PC-3 (cell line): ENCODE measurements at regions not wholly inside any gene's neighbourhood (a gene's known extent, or its start where the extent isn't known, plus 50 kb on each side); places are given as distances from the start of the nearest gene placed in this dataset.

ENCODE experiments used
- ATAC-seq: fragments of 200-7000 bp; cut with Tn5 transposase; 2 replicates; pipeline ENCODE4 v1.9.1; 2020; ENCODE audit warnings: mild to moderate bottlenecking, moderate library complexity
- BruUV-seq: library from RNA; stranded (reverse); fragments of 400-500 nt; replicated peaks from 2 replicates; lab custom pipeline; 2021; lab: Mats Ljungman, UMichigan
- CTCF ChIA-PET: fragments of 300-600 bp; sonication (Branson Sonifier 250); formaldehyde crosslinking; loops from one replicate; lab custom pipeline; 2022; ENCODE audit warnings: antibody characterized with exemption; lab: Charles Lee
- POLR2A ChIA-PET: fragments of 300-600 bp; sonication (Branson Sonifier 250); formaldehyde crosslinking; loops from one replicate; lab custom pipeline; 2022; ENCODE audit warnings: antibody characterized with exemption; ENCODE audit not compliant: unreplicated experiment; lab: Charles Lee
- DNase-seq: peaks from one replicate; pipeline ENCODE4 v3.0.0-alpha.2; 2015
- H2AFZ ChIP-seq: fragments of 300-600 bp; sonication (generic); 2 replicates; pipeline ENCODE4 v1.6.0; 2016; ENCODE audit warnings: antibody characterized with exemption, low read length
- H3F3A ChIP-seq: fragments of 300-600 bp; sonication (generic); one replicate; pipeline ENCODE4 v1.6.0; 2017; ENCODE audit warnings: antibody characterized with exemption, low read length, control low read depth, mild to moderate bottlenecking; ENCODE audit not compliant: unreplicated experiment
- H3K27ac ChIP-seq: fragments of 300-600 bp; sonication (generic); 2 replicates; pipeline ENCODE4 v1.5.1; 2016; ENCODE audit warnings: mild to moderate bottlenecking, low read length
- H3K27me3 ChIP-seq: fragments of 300-600 bp; sonication (generic); 2 replicates; pipeline ENCODE4 v1.6.1; 2016; ENCODE audit warnings: low read length, mixed read lengths
- H3K36me3 ChIP-seq: fragments of 300-600 bp; sonication (generic); 2 replicates; pipeline ENCODE4 v1.6.1; 2016; ENCODE audit warnings: low read depth, mixed run types, low read length, mixed read lengths
- H3K4me1 ChIP-seq: fragments of 300-600 bp; sonication (generic); 2 replicates; pipeline ENCODE4 v1.5.1; 2016; ENCODE audit warnings: low read length; ENCODE audit not compliant: insufficient read depth
- H3K4me2 ChIP-seq: fragments of 300-600 bp; sonication (generic); 2 replicates; pipeline ENCODE4 v1.6.0; 2016; ENCODE audit warnings: low read length
- H3K4me3 ChIP-seq: fragments of 300-600 bp; sonication (generic); 2 replicates; pipeline ENCODE4 v1.5.1; 2016; ENCODE audit warnings: mild to moderate bottlenecking, low read length, mixed read lengths
- H3K79me2 ChIP-seq: fragments of 300-600 bp; sonication (generic); 2 replicates; pipeline ENCODE4 v1.6.1; 2017; ENCODE audit warnings: low read length, mixed read lengths
- H3K9ac ChIP-seq: fragments of 300-600 bp; sonication (generic); 2 replicates; pipeline ENCODE4 v1.6.0; 2016; ENCODE audit warnings: mild to moderate bottlenecking, low read length
- H3K9me2 ChIP-seq: fragments of 300-600 bp; sonication (generic); replicated peaks from 2 replicates; pipeline ENCODE4 v1.6.1; 2016; ENCODE audit warnings: mixed run types, low read length, mixed read lengths
- H3K9me3 ChIP-seq: fragments of 300-600 bp; sonication (generic); 2 replicates; pipeline ENCODE4 v1.6.1; 2016; ENCODE audit warnings: low read length, mixed read lengths
- H4K20me1 ChIP-seq: fragments of 300-600 bp; sonication (generic); 2 replicates; pipeline ENCODE4 v1.6.1; 2016; ENCODE audit warnings: low read length, mixed read lengths
- CTCF ChIP-seq: fragments of 300-600 bp; sonication (generic); conservative IDR thresholded peaks from 2 replicates; pipeline ENCODE4 v1.5.1; 2017; ENCODE audit warnings: antibody characterized with exemption, low read depth, mild to moderate bottlenecking, low read length
- EZH2 ChIP-seq: fragments of 300-600 bp; sonication (generic); IDR thresholded peaks from one replicate; pipeline ENCODE4 v1.6.1; 2017; ENCODE audit warnings: antibody characterized with exemption, mild to moderate bottlenecking, low read length; ENCODE audit not compliant: unreplicated experiment
- EZH2phosphoT487 ChIP-seq: fragments of 300-600 bp; sonication (generic); IDR thresholded peaks from 2 replicates; pipeline ENCODE4 v1.6.1; 2018; ENCODE audit warnings: mild to moderate bottlenecking, antibody characterized with exemption, low read length, borderline replicate concordance
- intact Hi-C: fragments of 100-400 bp; cut with micrococcal nuclease; formaldehyde crosslinking; loops from 2 replicates; pipeline ENCODE4 v1.9.0; 2023

- Histone ChIP-seq H3K27me3 (no peaks in the 10 kb centered on the region), H3K27ac (no peak overlapping the region), H3K9me2 (no peaks in the 10 kb centered on the region), H3K9ac (no peak overlapping the region), H3F3A (no peaks in the 10 kb centered on the region), H3K4me3 (no peak overlapping the region), H3K36me3 (no peaks in the 10 kb centered on the region), H3K4me1 (peaks cover 13% of the 10 kb centered on the region), H4K20me1 (no peaks in the 10 kb centered on the region), H2AFZ (no peak overlapping the region), H3K79me2 (no peaks in the 10 kb centered on the region), H3K9me3 (no peaks in the 10 kb centered on the region), H3K4me2 (no peak overlapping the region)
- TF ChIP-seq EZH2 (no peak), EZH2phosphoT487 (no peak), CTCF (no peak)
- no TSS peak for BruUV-seq
- ChIA-PET POLR2A (no interaction called here), CTCF (no interaction called here)
- DNase-seq (no peak), ATAC-seq (no peak)
- intact Hi-C loops, result no loop called here
Measured at GRCh38 chr15:70585707-70586034, 177.7 kb downstream of the UACA start.

GRCh38 chr15:70584838-70585706, 178.3 kb downstream of the UACA start:
- intact Hi-C loops, result no loop called here
- H3K4me1 ChIP-seq, result peaks cover 13% of the 10 kb centered on the region
- ChIA-PET CTCF (no interaction called here), POLR2A (no interaction called here)
- no peaks in the 10 kb centered on the region for H4K20me1 ChIP-seq
- no peak overlapping the region for H3K9ac ChIP-seq
- no TSS peak for BruUV-seq
- DNase-seq, result peak; percentile 78
- no peak overlapping the region for H2AFZ ChIP-seq
- TF ChIP-seq EZH2phosphoT487 (no peak), EZH2 (no peak), CTCF (peak; percentile 34; the same call in 1 of the 2 replicates)
- ATAC-seq, result peak; percentile 22; the same call in 1 of the 2 replicates
- no peak overlapping the region for H3K4me3 ChIP-seq
- no peak overlapping the region for H3K27ac ChIP-seq
- no peaks in the 10 kb centered on the region for H3K27me3 ChIP-seq
- H3K9me3 ChIP-seq, result no peaks in the 10 kb centered on the region
- no peaks in the 10 kb centered on the region for H3K79me2 ChIP-seq
- peak overlapping the region; percentile 51 for H3K4me2 ChIP-seq
- H3K9me2 ChIP-seq, result no peaks in the 10 kb centered on the region
- no peaks in the 10 kb centered on the region for H3F3A ChIP-seq
- H3K36me3 ChIP-seq, result no peaks in the 10 kb centered on the region

- no peak for DNase-seq
- Histone ChIP-seq H3K9me2 (no peaks in the 10 kb centered on the region), H3K4me2 (peak overlapping the region; percentile 51), H3K79me2 (no peaks in the 10 kb centered on the region), H3K9ac (no peak overlapping the region), H3K27me3 (no peaks in the 10 kb centered on the region), H2AFZ (no peak overlapping the region), H3K36me3 (no peaks in the 10 kb centered on the region), H3K27ac (no peak overlapping the region), H3K4me3 (no peak overlapping the region), H3F3A (no peaks in the 10 kb centered on the region), H4K20me1 (no peaks in the 10 kb centered on the region), H3K9me3 (no peaks in the 10 kb centered on the region), H3K4me1 (peaks cover 13% of the 10 kb centered on the region)
- TF ChIP-seq EZH2, result no peak
- no peak for TF ChIP-seq EZH2phosphoT487
- TF ChIP-seq CTCF, result no peak
- ChIA-PET CTCF (no interaction called here), POLR2A (no interaction called here)
- intact Hi-C loops, result no loop called here
- BruUV-seq, result no TSS peak
- no peak for ATAC-seq
Measured at GRCh38 chr15:70584441-70584837, 178.9 kb downstream of the UACA start.
